ENCODE measurements at regions not wholly inside any gene's neighbourhood (a gene's known extent, or its start where the extent isn't known, plus 50 kb on each side); places are given as distances from the start of the nearest gene placed in this dataset.

DNA sequence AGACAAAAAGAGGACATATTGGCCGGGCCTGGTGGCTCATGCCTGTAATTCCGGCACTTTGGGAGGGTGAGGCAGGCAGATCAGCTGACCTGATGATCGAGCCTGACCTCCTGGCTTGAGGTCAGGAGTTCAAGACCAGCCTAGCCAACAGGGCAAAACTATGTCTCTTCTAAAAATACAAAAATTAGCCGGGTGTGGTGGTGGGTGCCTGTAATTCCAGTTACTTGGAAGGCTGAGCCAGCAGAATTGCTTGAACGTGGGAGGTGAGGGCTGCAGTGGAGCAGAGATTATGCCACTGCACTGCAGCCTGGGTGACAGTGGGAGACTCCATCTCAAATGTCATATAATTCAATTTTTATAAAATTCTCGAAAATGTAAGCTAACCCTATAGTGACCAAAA is 84.5 kb downstream of the SEMA4F start (continued):
- TF ChIP-seq, protein P1, sequence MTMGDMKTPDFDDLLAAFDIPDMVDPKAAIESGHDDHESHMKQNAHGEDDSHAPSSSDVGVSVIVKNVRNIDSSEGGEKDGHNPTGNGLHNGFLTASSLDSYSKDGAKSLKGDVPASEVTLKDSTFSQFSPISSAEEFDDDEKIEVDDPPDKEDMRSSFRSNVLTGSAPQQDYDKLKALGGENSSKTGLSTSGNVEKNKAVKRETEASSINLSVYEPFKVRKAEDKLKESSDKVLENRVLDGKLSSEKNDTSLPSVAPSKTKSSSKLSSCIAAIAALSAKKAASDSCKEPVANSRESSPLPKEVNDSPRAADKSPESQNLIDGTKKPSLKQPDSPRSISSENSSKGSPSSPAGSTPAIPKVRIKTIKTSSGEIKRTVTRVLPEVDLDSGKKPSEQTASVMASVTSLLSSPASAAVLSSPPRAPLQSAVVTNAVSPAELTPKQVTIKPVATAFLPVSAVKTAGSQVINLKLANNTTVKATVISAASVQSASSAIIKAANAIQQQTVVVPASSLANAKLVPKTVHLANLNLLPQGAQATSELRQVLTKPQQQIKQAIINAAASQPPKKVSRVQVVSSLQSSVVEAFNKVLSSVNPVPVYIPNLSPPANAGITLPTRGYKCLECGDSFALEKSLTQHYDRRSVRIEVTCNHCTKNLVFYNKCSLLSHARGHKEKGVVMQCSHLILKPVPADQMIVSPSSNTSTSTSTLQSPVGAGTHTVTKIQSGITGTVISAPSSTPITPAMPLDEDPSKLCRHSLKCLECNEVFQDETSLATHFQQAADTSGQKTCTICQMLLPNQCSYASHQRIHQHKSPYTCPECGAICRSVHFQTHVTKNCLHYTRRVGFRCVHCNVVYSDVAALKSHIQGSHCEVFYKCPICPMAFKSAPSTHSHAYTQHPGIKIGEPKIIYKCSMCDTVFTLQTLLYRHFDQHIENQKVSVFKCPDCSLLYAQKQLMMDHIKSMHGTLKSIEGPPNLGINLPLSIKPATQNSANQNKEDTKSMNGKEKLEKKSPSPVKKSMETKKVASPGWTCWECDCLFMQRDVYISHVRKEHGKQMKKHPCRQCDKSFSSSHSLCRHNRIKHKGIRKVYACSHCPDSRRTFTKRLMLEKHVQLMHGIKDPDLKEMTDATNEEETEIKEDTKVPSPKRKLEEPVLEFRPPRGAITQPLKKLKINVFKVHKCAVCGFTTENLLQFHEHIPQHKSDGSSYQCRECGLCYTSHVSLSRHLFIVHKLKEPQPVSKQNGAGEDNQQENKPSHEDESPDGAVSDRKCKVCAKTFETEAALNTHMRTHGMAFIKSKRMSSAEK (CRISPR knock-in tag; IDR thresholded peaks at IDR 0.05; ENCODE audit: borderline replicate concordance) = no peak
- no peak for TF ChIP-seq GABPB1 (CRISPR knock-in tag; IDR thresholded peaks at IDR 0.05)
- TF ChIP-seq, protein P2, sequence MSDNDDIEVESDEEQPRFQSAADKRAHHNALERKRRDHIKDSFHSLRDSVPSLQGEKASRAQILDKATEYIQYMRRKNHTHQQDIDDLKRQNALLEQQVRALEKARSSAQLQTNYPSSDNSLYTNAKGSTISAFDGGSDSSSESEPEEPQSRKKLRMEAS (CRISPR knock-in tag; IDR thresholded peaks at IDR 0.05) = no peak
- no peak for TF ChIP-seq ZNF263 (CRISPR knock-in tag; IDR thresholded peaks at IDR 0.05; ENCODE audit: low read depth)
- TF ChIP-seq, protein P3, sequence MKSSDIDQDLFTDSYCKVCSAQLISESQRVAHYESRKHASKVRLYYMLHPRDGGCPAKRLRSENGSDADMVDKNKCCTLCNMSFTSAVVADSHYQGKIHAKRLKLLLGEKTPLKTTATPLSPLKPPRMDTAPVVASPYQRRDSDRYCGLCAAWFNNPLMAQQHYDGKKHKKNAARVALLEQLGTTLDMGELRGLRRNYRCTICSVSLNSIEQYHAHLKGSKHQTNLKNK (CRISPR knock-in tag; IDR thresholded peaks at IDR 0.05) = no peak
- no peak for TF ChIP-seq MXD4 (CRISPR knock-in tag; IDR thresholded peaks at IDR 0.05; ENCODE audit: borderline replicate concordance)
- no peak for TF ChIP-seq JUN (CRISPR knock-in tag; IDR thresholded peaks at IDR 0.05)
- no peak for TF ChIP-seq ZBTB21 (CRISPR knock-in tag; IDR thresholded peaks at IDR 0.05; ENCODE audit: borderline replicate concordance)
- TF ChIP-seq, protein P4, sequence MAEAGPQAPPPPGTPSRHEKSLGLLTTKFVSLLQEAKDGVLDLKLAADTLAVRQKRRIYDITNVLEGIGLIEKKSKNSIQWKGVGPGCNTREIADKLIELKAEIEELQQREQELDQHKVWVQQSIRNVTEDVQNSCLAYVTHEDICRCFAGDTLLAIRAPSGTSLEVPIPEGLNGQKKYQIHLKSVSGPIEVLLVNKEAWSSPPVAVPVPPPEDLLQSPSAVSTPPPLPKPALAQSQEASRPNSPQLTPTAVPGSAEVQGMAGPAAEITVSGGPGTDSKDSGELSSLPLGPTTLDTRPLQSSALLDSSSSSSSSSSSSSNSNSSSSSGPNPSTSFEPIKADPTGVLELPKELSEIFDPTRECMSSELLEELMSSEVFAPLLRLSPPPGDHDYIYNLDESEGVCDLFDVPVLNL (CRISPR knock-in tag; IDR thresholded peaks at IDR 0.05; ENCODE audit: borderline replicate concordance, low read depth) = no peak
- TF ChIP-seq SMAD3 (CRISPR knock-in tag; IDR thresholded peaks at IDR 0.05; ENCODE audit: borderline replicate concordance) = no peak
- TF ChIP-seq GRHL2 (CRISPR knock-in tag; IDR thresholded peaks at IDR 0.05; ENCODE audit: insufficient replicate concordance, severe bottlenecking) = no peak

DNA sequence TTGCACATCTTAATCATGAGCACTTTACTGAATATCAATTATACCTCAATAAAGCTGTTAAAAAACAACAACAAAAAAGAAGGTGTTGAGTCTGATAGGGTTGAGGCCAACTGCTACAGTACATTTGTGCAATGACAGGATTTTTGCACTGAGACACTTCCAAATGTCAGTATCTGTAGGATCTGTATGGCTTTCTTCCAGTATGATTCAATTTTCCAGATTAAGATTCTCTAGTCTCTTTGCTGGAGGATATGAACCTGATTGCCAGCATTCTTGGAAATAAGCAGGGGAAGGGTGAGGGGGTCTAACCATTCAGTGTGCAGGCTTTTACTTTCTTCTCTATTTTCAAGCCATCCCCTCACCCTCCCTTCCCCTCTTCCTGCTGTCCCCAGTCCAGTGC is 85.1 kb downstream of the SEMA4F start:
- no peak for ATAC-seq
- Mint-ChIP-seq H3K27ac (no peak overlapping the region), H3K36me3 (peaks cover 13% of the 10 kb centered on the region), H3K4me1 (peaks cover 35% of the 10 kb centered on the region), H3K9me3 (peaks cover 13% of the 10 kb centered on the region), H3K27me3 (ENCODE audit: low read depth) (no peaks in the 10 kb centered on the region; the same call in 1 of the 2 replicates), H3K4me3 (no peak overlapping the region)
- ChIA-PET POLR2A (no interaction called here), CTCF (no interaction called here)
- DNase-seq (ENCODE audit: low spot score) = no peak
- TF ChIP-seq, protein P2 (CRISPR knock-in tag; IDR thresholded peaks at IDR 0.05) = no peak
- no peak for TF ChIP-seq HMGA2 (CRISPR knock-in tag; IDR thresholded peaks at IDR 0.05)
- TF ChIP-seq ATF1 (CRISPR knock-in tag; IDR thresholded peaks at IDR 0.05) = no peak
- no peak for TF ChIP-seq OVOL2 (CRISPR knock-in tag; IDR thresholded peaks at IDR 0.05; ENCODE audit: borderline replicate concordance)
- no peak for TF ChIP-seq TCF7 (CRISPR knock-in tag; IDR thresholded peaks at IDR 0.05; ENCODE audit: low read depth)
- TF ChIP-seq, protein P3 (CRISPR knock-in tag; IDR thresholded peaks at IDR 0.05) = no peak
- TF ChIP-seq, protein P5, sequence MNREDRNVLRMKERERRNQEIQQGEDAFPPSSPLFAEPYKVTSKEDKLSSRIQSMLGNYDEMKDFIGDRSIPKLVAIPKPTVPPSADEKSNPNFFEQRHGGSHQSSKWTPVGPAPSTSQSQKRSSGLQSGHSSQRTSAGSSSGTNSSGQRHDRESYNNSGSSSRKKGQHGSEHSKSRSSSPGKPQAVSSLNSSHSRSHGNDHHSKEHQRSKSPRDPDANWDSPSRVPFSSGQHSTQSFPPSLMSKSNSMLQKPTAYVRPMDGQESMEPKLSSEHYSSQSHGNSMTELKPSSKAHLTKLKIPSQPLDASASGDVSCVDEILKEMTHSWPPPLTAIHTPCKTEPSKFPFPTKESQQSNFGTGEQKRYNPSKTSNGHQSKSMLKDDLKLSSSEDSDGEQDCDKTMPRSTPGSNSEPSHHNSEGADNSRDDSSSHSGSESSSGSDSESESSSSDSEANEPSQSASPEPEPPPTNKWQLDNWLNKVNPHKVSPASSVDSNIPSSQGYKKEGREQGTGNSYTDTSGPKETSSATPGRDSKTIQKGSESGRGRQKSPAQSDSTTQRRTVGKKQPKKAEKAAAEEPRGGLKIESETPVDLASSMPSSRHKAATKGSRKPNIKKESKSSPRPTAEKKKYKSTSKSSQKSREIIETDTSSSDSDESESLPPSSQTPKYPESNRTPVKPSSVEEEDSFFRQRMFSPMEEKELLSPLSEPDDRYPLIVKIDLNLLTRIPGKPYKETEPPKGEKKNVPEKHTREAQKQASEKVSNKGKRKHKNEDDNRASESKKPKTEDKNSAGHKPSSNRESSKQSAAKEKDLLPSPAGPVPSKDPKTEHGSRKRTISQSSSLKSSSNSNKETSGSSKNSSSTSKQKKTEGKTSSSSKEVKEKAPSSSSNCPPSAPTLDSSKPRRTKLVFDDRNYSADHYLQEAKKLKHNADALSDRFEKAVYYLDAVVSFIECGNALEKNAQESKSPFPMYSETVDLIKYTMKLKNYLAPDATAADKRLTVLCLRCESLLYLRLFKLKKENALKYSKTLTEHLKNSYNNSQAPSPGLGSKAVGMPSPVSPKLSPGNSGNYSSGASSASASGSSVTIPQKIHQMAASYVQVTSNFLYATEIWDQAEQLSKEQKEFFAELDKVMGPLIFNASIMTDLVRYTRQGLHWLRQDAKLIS (CRISPR knock-in tag; IDR thresholded peaks at IDR 0.05; ENCODE audit: borderline replicate concordance) = no peak
- TF ChIP-seq, protein P1 (CRISPR knock-in tag; IDR thresholded peaks at IDR 0.05; ENCODE audit: borderline replicate concordance) = no peak
- TF ChIP-seq, protein P4 (CRISPR knock-in tag; IDR thresholded peaks at IDR 0.05; ENCODE audit: borderline replicate concordance, low read depth) = no peak
- TF ChIP-seq, protein P6, sequence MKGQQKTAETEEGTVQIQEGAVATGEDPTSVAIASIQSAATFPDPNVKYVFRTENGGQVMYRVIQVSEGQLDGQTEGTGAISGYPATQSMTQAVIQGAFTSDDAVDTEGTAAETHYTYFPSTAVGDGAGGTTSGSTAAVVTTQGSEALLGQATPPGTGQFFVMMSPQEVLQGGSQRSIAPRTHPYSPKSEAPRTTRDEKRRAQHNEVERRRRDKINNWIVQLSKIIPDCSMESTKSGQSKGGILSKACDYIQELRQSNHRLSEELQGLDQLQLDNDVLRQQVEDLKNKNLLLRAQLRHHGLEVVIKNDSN (CRISPR knock-in tag; IDR thresholded peaks at IDR 0.05) = no peak
